IMR-90 (cell line): ENCODE measurements at regions not wholly inside any gene's neighbourhood (a gene's known extent, or its start where the extent isn't known, plus 50 kb on each side); places are given as distances from the start of the nearest gene placed in this dataset.

Experiments
- ATAC-seq: fragments of 200-7000 bp; cut with Tn5 transposase; 2 replicates; pipeline ENCODE4 v1.9.1; 2020; ENCODE audit warnings: low read depth, mild to moderate bottlenecking, moderate library complexity
- BruUV-seq: library from RNA; stranded (reverse); fragments of 400-500 nt; replicated peaks from 2 replicates; lab custom pipeline; 2021; lab: Mats Ljungman, UMichigan
- CTCF ChIA-PET: fragments of 300-600 bp; formaldehyde crosslinking; extraction: SDS; loops from one replicate; lab custom pipeline; 2021; ENCODE audit warnings: antibody characterized with exemption; lab: Yijun Ruan, JAX
- POLR2A ChIA-PET: fragments of 300-600 bp; sonication (Branson Sonifier 250); formaldehyde crosslinking; loops from one replicate; lab custom pipeline; 2022; ENCODE audit warnings: antibody characterized with exemption; ENCODE audit not compliant: unreplicated experiment; lab: Charles Lee
- DNase-seq: peaks from one replicate; pipeline ENCODE4 v3.0.0; 2013
- H2AFZ ChIP-seq: replicated peaks from 2 replicates; pipeline ENCODE3; 2013; ENCODE audit warnings: low read length, mild to moderate bottlenecking; ENCODE audit not compliant: poor library complexity
- H2AK5ac ChIP-seq: 2 replicates; pipeline ENCODE4 v1.6.1; 2013; ENCODE audit warnings: low read depth, low read length, inconsistent platforms
- H2AK9ac ChIP-seq: replicated peaks from 2 replicates; pipeline ENCODE3; 2013; ENCODE audit warnings: mild to moderate bottlenecking, low read depth, low read length, moderate library complexity; ENCODE audit not compliant: poor library complexity
- H2BK120ac ChIP-seq: 2 replicates; pipeline ENCODE4 v1.6.1; 2013; ENCODE audit warnings: low read depth, low read length, inconsistent platforms
- H2BK15ac ChIP-seq: 3 replicates; pipeline ENCODE4 v1.6.1; 2013; ENCODE audit warnings: low read depth, low read length, inconsistent platforms
- H2BK20ac ChIP-seq: 2 replicates; pipeline ENCODE4 v1.6.1; 2013; ENCODE audit warnings: low read depth, mild to moderate bottlenecking, inconsistent platforms, low read length, moderate library complexity
- H2BK5ac ChIP-seq: 2 replicates; pipeline ENCODE4 v1.6.1; 2013; ENCODE audit warnings: mild to moderate bottlenecking, low read depth, low read length, inconsistent platforms; ENCODE audit not compliant: poor library complexity, severe bottlenecking
- H3K14ac ChIP-seq: replicated peaks from 2 replicates; pipeline ENCODE4 v1.6.1; 2013; ENCODE audit warnings: low read depth, low read length, inconsistent platforms
- H3K18ac ChIP-seq: 2 replicates; pipeline ENCODE4 v1.6.1; 2013; ENCODE audit warnings: low read depth, low read length, control low read depth
- H3K23ac ChIP-seq: 2 replicates; pipeline ENCODE4 v1.6.1; 2013; ENCODE audit warnings: low read depth, low read length, inconsistent platforms
- H3K27ac ChIP-seq: 2 replicates; pipeline ENCODE4 v1.5.1; 2013; ENCODE audit warnings: mild to moderate bottlenecking, control low read depth, low read length; ENCODE audit not compliant: insufficient read depth
- H3K27me3 ChIP-seq: 2 replicates; pipeline ENCODE4 v1.6.1; 2013; ENCODE audit warnings: low read length; ENCODE audit not compliant: control insufficient read depth, insufficient read depth
- H3K36me3 ChIP-seq: 2 replicates; pipeline ENCODE4 v1.6.1; 2013; ENCODE audit warnings: low read length, mixed read lengths; ENCODE audit not compliant: control insufficient read depth, insufficient read depth
- H3K4ac ChIP-seq: 2 replicates; pipeline ENCODE4 v1.6.1; 2013; ENCODE audit warnings: low read depth, low read length, inconsistent platforms
- H3K4me1 ChIP-seq: 2 replicates; pipeline ENCODE4 v1.6.1; 2013; ENCODE audit warnings: low read length, mixed read lengths; ENCODE audit not compliant: control insufficient read depth, insufficient read depth
- H3K4me2 ChIP-seq: 2 replicates; pipeline ENCODE4 v1.6.1; 2013; ENCODE audit warnings: low read depth, mild to moderate bottlenecking, control low read depth, low read length, moderate library complexity
- H3K4me3 ChIP-seq: 2 replicates; pipeline ENCODE4 v1.5.1; 2013; ENCODE audit warnings: low read depth, mild to moderate bottlenecking, control low read depth, low read length, moderate library complexity; ENCODE audit not compliant: insufficient read depth
- H3K56ac ChIP-seq: 2 replicates; pipeline ENCODE4 v1.6.1; 2013; ENCODE audit warnings: low read length, inconsistent platforms; ENCODE audit not compliant: insufficient read depth; ENCODE audit errors: extremely low read depth
- H3K79me1 ChIP-seq, 2 experiments: 2 replicates each; pipeline ENCODE4 v1.6.1; 2013; ENCODE audit warnings: low read length in 2 of 2, inconsistent platforms in 1 of 2, low read depth in 1 of 2
- H3K9ac ChIP-seq: 2 replicates; pipeline ENCODE4 v1.6.1; 2013; ENCODE audit warnings: low read depth, low read length, control low read depth
- H3K9me1 ChIP-seq: 2 replicates; pipeline ENCODE4 v1.6.1; 2013; ENCODE audit warnings: low read length, inconsistent platforms; ENCODE audit not compliant: insufficient read depth
- H3K9me3 ChIP-seq: 2 replicates; pipeline ENCODE4 v1.6.1; 2013; ENCODE audit warnings: low read length; ENCODE audit not compliant: control insufficient read depth, insufficient read depth
- H4K20me1 ChIP-seq: 2 replicates; pipeline ENCODE4 v1.6.1; 2013; ENCODE audit warnings: low read length, inconsistent platforms; ENCODE audit not compliant: insufficient read depth
- H4K5ac ChIP-seq: 2 replicates; pipeline ENCODE4 v1.6.1; 2013; ENCODE audit warnings: mild to moderate bottlenecking, low read depth, low read length, control low read depth
- H4K8ac ChIP-seq, 2 experiments: 2 replicates each; pipeline ENCODE4 v1.6.1; 2013; ENCODE audit warnings: low read depth in 2 of 2, low read length in 2 of 2, control low read depth in 1 of 2, inconsistent platforms in 1 of 2
- H4K91ac ChIP-seq: 2 replicates; pipeline ENCODE4 v1.6.1; 2013; ENCODE audit warnings: low read depth, low read length, inconsistent platforms; ENCODE audit not compliant: insufficient read depth
- BHLHE40 ChIP-seq: fragments of 150-350 bp; IDR thresholded peaks from 2 replicates; pipeline ENCODE4 v1.6.1; 2016; ENCODE audit warnings: mild to moderate bottlenecking, low read depth, low read length
- CHD1 ChIP-seq: IDR thresholded peaks from 2 replicates; pipeline ENCODE4 v1.6.1; 2012; ENCODE audit warnings: low read depth, low read length, improper control_type of control experiment
- CTCF ChIP-seq: conservative IDR thresholded peaks from 2 replicates; pipeline ENCODE4 v1.5.1; 2012; ENCODE audit warnings: mild to moderate bottlenecking, low read depth, low read length, improper control_type of control experiment
- ELK1 ChIP-seq: fragments of 150-350 bp; IDR thresholded peaks from 2 replicates; pipeline ENCODE4 v1.6.1; 2016; ENCODE audit warnings: low read depth, mild to moderate bottlenecking, low read length, moderate library complexity, borderline replicate concordance
- FOS ChIP-seq: fragments of 150-350 bp; IDR thresholded peaks from 2 replicates; pipeline ENCODE4 v1.6.1; 2016; ENCODE audit warnings: low read depth, low read length
- MAFK ChIP-seq: IDR thresholded peaks from 2 replicates; pipeline ENCODE4 v1.6.1; 2012; ENCODE audit warnings: low read depth, low read length, improper control_type of control experiment
- MXI1 ChIP-seq: IDR thresholded peaks from 2 replicates; pipeline ENCODE4 v1.6.1; 2012; ENCODE audit warnings: low read depth, mild to moderate bottlenecking, low read length, moderate library complexity, borderline replicate concordance
- NFE2L2 ChIP-seq: fragments of 150-350 bp; IDR thresholded peaks from 2 replicates; pipeline ENCODE4 v1.6.1; 2016; ENCODE audit warnings: low read depth, mild to moderate bottlenecking, low read length
- POLR2A ChIP-seq: IDR thresholded peaks from 2 replicates; pipeline ENCODE4 v1.6.1; 2012; ENCODE audit warnings: mild to moderate bottlenecking, low read depth, low read length
- RAD21 ChIP-seq: IDR thresholded peaks from 2 replicates; pipeline ENCODE4 v1.6.1; 2012; ENCODE audit warnings: low read length, improper control_type of control experiment
- RFX5 ChIP-seq: IDR thresholded peaks from 2 replicates; pipeline ENCODE4 v1.8.0; 2012; ENCODE audit warnings: low read depth, mild to moderate bottlenecking, low read length, moderate library complexity
- SMC3 ChIP-seq: fragments of 150-350 bp; IDR thresholded peaks from 2 replicates; pipeline ENCODE4 v1.6.1; 2016; ENCODE audit warnings: low read depth, mild to moderate bottlenecking, antibody characterized with exemption, low read length, moderate library complexity
- USF2 ChIP-seq: fragments of 150-350 bp; IDR thresholded peaks from 2 replicates; pipeline ENCODE4 v1.6.1; 2017; ENCODE audit warnings: mild to moderate bottlenecking, antibody characterized with exemption, low read length, low read depth
- WGBS, 2 experiments: methylation state at CpG; one replicate each; pipeline versions ENCODE4 v1.1.5 to v1.1.7; 2013; ENCODE audit warnings: missing lambda C conversion rate in 2 of 2; ENCODE audit not compliant: insufficient read length in 1 of 2; ENCODE audit errors: extremely low coverage in 2 of 2; 5-methylcytosine and 5-hydroxymethylcytosine counted together
- dilution Hi-C: fragments of 300-500 bp; cut with HindIII; formaldehyde crosslinking; loops from one replicate; pipeline ENCODE4 v1.14.3; 2018; ENCODE audit warnings: low sequenced_read_pairs; ENCODE audit not compliant: unreplicated experiment
- in situ Hi-C: fragments of 300-500 bp; cut with MboI; formaldehyde crosslinking; loops from 3 replicates; pipeline ENCODE4 v1.14.3; 2019; ENCODE audit warnings: low sequenced_read_pairs, inconsistent platforms, mixed read lengths
- intact Hi-C: fragments of 100-400 bp; cut with micrococcal nuclease; formaldehyde crosslinking; loops from 2 replicates; pipeline ENCODE4 v1.10.0; 2022

GRCh38 chrX:13876652-13877051 lies 59.8 kb upstream of the GPM6B start:
- WGBS, 2 experiments = 33% methylated on average over 1 of the region's 4 CpGs; no CpG with 5 or more reads in 1 of the 2 experiments
- peak; percentile 78 for DNase-seq
- in situ Hi-C loops = no loop called here
- TF ChIP-seq FOS = no peak
- no peak for TF ChIP-seq MAFK
- no peak for TF ChIP-seq CHD1
- TF ChIP-seq RFX5 = no peak
- no peak for TF ChIP-seq ELK1
- no peak for TF ChIP-seq USF2
- TF ChIP-seq CTCF = no peak
- no peak for TF ChIP-seq MXI1
- TF ChIP-seq POLR2A = no peak
- no peak for TF ChIP-seq NFE2L2
- no peak for TF ChIP-seq RAD21
- TF ChIP-seq BHLHE40 = no peak
- no peak for TF ChIP-seq SMC3
- ATAC-seq = no peak
- peaks cover 6% of the 10 kb centered on the region for H3K4me1 ChIP-seq
- H2BK15ac ChIP-seq = no peak overlapping the region; the same call in 2 of the 3 replicates
- peak overlapping the region; percentile 35 to 63; a peak in 3 of 4 replicates for H4K8ac ChIP-seq
- no peak overlapping the region for H2AK5ac ChIP-seq
- H2AFZ ChIP-seq = peak overlapping the region; percentile 52
- H3K23ac ChIP-seq = no peak overlapping the region
- H3K9ac ChIP-seq = no peak overlapping the region
- no peak overlapping the region for H3K4me2 ChIP-seq
- H3K9me3 ChIP-seq = no peaks in the 10 kb centered on the region
- H3K4ac ChIP-seq = peak overlapping the region; percentile 72
- dilution Hi-C loops = no loop called here
- H2BK120ac ChIP-seq = 0 out of 2 replicates have a peak overlapping the region, but pooled peaks have one; percentile 48
- H2BK20ac ChIP-seq = peak overlapping the region; percentile 75
- no peak overlapping the region for H3K4me3 ChIP-seq
- H3K18ac ChIP-seq = no peak overlapping the region
- H3K27me3 ChIP-seq = peaks cover 6% of the 10 kb centered on the region
- H3K56ac ChIP-seq = no peak overlapping the region
- H4K5ac ChIP-seq = no peak overlapping the region
- peaks cover 4% of the 10 kb centered on the region; the same call in 1 of the 2 replicates for H3K9me1 ChIP-seq
- no TSS peak for BruUV-seq
- H2AK9ac ChIP-seq = peak overlapping the region; percentile 19
- peak overlapping the region; percentile 40; the same call in 1 of the 2 replicates for H3K14ac ChIP-seq
- no peak overlapping the region for H3K27ac ChIP-seq
- no peaks in the 10 kb centered on the region for H4K20me1 ChIP-seq
- H3K79me1 ChIP-seq = no peaks in the 10 kb centered on the region
- peak overlapping the region; percentile 55; the same call in 1 of the 2 replicates for H4K91ac ChIP-seq
- no peak overlapping the region for H2BK5ac ChIP-seq
- POLR2A ChIA-PET = no interaction called here
- intact Hi-C loops = no loop called here
- CTCF ChIA-PET = interaction anchor here (0.5 kb wide), 1 partner anchor 49 kb away, joined by 4 read pairs; no protein-coding TSS in a partner anchor
- H3K36me3 ChIP-seq = no peaks in the 10 kb centered on the region
